HCT116 (cell line): ENCODE measurements at regions not wholly inside any gene's neighbourhood (a gene's known extent, or its start where the extent isn't known, plus 50 kb on each side); places are given as distances from the start of the nearest gene placed in this dataset.

Experiments used
- CTCF ChIP-seq, 3 experiments: fragments of 200-600 bp in 1 of 3; sonication (generic) in 1 of 3; IDR thresholded peaks in 2 of 3; conservative IDR thresholded peaks in 1 of 3; 2 replicates each; pipeline ENCODE4 v1.5.1; 2012 to 2017; ENCODE audit warnings: low read depth in 2 of 3, low read length in 2 of 3, antibody characterized with exemption in 1 of 3, borderline replicate concordance in 1 of 3, control low read depth in 1 of 3, mild to moderate bottlenecking in 1 of 3, mixed read lengths in 1 of 3, mixed run types in 1 of 3, moderate library complexity in 1 of 3; ENCODE audit not compliant: insufficient read depth in 1 of 3
- EZH2 ChIP-seq: fragments of 200-600 bp; sonication (generic); IDR thresholded peaks from 2 replicates; pipeline ENCODE4 v1.6.1; 2017; ENCODE audit warnings: antibody characterized with exemption, mixed run types
- EZH2phosphoT487 ChIP-seq: fragments of 200-600 bp; IDR thresholded peaks from 2 replicates; pipeline ENCODE4 v1.6.1; 2018; ENCODE audit warnings: antibody characterized with exemption, borderline replicate concordance
- POLR2AphosphoS5 ChIP-seq: IDR thresholded peaks from 2 replicates; pipeline ENCODE4 v1.6.1; 2011; ENCODE audit warnings: mild to moderate bottlenecking, low read depth, low read length, moderate library complexity
- YY1 ChIP-seq: IDR thresholded peaks from 2 replicates; pipeline ENCODE4 v1.6.1; 2011; ENCODE audit warnings: low read length, low read depth, moderate library complexity, mild to moderate bottlenecking; ENCODE audit not compliant: insufficient replicate concordance; ENCODE audit errors: extremely low read depth

GRCh38 chr7:152588350-152588749, 87.6 kb downstream of the XRCC2 start:
- no peak for TF ChIP-seq YY1
- TF ChIP-seq CTCF (IDR thresholded peaks at IDR 0.05 in 2 of 3, conservative IDR thresholded peaks at IDR 0.05 in 1 of 3; ENCODE audit: borderline replicate concordance in 1 of 3, insufficient read depth in 1 of 3, low read depth in 2 of 3, low read length in 2 of 3) = no peak
- TF ChIP-seq POLR2AphosphoS5 = no peak
- no peak for TF ChIP-seq EZH2
- no peak for TF ChIP-seq EZH2phosphoT487
